NB4 (cell line): ENCODE measurements at regions not wholly inside any gene's neighbourhood (a gene's known extent, or its start where the extent isn't known, plus 50 kb on each side); places are given as distances from the start of the nearest gene placed in this dataset.

Experiments used
- DNase-seq: peaks from one replicate; pipeline ENCODE4 v3.0.0; 2010; ENCODE audit warnings: low read depth
- H3K4me3 ChIP-seq: one replicate; pipeline ENCODE4 v1.5.1; 2011; ENCODE audit warnings: mild to moderate bottlenecking, low read depth, low read length, moderate library complexity
- MYC ChIP-seq: IDR thresholded peaks from 2 replicates; pipeline ENCODE4 v1.6.1; 2011; ENCODE audit warnings: low read depth, low read length
- POLR2A ChIP-seq: IDR thresholded peaks from 2 replicates; pipeline ENCODE4 v1.6.1; 2011; ENCODE audit warnings: mild to moderate bottlenecking; ENCODE audit not compliant: insufficient read length; ENCODE audit errors: extremely low read depth
- TF ChIP-seq, protein P1 (sequence below): IDR thresholded peaks from one replicate; pipeline ENCODE4 v1.5.1; 2012; ENCODE audit warnings: low read depth, low read length
- TF ChIP-seq, protein P2 (sequence below): IDR thresholded peaks from 2 replicates; pipeline ENCODE4 v1.6.1; 2011; ENCODE audit warnings: low read depth, low read length

DNA sequence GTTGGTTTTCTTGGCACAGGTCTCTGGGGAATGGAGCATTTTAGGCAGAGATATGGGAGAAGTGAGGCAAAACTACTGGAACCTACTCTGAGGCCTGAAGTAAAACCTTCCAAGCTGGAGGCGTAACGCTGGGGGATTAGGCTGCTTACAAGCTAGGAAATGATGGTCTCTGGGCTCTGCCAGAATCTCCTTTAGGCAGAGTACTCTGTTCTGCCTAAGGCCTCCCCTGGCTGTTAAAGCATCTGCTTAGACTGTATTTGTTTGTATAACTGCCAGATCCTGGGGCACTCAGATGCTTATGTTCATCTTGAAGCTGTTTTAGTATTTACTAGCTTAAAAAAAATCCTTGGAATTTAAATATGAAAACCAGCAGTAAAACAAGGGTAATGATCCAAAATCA lies 822.2 kb downstream of the RPA4 start:
- H3K4me3 ChIP-seq = no peak overlapping the region
- no peak for DNase-seq
- TF ChIP-seq, protein P1, sequence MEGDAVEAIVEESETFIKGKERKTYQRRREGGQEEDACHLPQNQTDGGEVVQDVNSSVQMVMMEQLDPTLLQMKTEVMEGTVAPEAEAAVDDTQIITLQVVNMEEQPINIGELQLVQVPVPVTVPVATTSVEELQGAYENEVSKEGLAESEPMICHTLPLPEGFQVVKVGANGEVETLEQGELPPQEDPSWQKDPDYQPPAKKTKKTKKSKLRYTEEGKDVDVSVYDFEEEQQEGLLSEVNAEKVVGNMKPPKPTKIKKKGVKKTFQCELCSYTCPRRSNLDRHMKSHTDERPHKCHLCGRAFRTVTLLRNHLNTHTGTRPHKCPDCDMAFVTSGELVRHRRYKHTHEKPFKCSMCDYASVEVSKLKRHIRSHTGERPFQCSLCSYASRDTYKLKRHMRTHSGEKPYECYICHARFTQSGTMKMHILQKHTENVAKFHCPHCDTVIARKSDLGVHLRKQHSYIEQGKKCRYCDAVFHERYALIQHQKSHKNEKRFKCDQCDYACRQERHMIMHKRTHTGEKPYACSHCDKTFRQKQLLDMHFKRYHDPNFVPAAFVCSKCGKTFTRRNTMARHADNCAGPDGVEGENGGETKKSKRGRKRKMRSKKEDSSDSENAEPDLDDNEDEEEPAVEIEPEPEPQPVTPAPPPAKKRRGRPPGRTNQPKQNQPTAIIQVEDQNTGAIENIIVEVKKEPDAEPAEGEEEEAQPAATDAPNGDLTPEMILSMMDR = no peak
- TF ChIP-seq MYC (no peak), POLR2A (no peak)
- TF ChIP-seq, protein P2, sequence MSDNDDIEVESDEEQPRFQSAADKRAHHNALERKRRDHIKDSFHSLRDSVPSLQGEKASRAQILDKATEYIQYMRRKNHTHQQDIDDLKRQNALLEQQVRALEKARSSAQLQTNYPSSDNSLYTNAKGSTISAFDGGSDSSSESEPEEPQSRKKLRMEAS = no peak

DNA sequence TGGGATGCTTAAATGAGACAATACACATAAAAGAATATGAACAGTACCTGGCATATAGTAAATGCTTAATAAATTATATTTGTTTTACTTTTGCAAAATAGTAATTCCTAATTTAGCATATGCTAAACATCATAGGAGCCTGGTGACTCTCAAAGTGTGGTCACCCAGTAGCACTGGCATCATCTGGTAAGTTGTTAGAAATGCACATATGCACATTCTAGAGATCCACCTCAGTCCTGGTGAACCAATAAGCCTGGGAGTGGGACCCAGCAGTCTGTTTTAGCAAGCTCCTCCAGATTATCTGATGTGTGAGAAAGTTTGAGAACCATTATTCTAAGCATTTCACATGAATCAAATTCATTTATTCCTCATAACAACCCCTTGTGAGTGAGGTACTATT lies 830.4 kb downstream of the RPA4 start:
- no peak for DNase-seq
- TF ChIP-seq MYC (no peak), POLR2A (no peak)
- TF ChIP-seq, protein P1 = no peak
- TF ChIP-seq, protein P2 = no peak
- H3K4me3 ChIP-seq = no peak overlapping the region

DNA sequence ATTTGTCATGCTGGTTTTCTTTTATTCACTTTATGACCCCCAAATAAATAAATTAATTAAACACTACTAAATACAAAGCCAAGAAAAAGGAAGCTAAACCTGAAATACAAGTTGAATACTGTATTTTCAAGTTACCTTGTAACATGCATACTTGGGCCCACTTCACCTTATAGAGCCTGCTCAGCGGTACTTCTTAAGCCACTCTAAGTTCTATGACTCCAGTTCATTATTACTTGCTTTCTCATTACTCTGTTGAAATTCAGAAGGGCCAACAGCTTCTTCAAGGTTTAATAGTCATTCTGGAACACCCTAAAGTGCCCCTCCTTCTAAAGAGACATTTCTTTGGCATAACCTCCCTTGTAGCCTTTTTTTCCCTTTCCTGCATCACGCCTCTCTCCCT lies 844.5 kb downstream of the RPA4 start:
- TF ChIP-seq MYC = no peak
- TF ChIP-seq, protein P2 = no peak
- no peak for TF ChIP-seq POLR2A
- TF ChIP-seq, protein P1 = no peak
- DNase-seq = no peak
- H3K4me3 ChIP-seq = no peak overlapping the region

DNA sequence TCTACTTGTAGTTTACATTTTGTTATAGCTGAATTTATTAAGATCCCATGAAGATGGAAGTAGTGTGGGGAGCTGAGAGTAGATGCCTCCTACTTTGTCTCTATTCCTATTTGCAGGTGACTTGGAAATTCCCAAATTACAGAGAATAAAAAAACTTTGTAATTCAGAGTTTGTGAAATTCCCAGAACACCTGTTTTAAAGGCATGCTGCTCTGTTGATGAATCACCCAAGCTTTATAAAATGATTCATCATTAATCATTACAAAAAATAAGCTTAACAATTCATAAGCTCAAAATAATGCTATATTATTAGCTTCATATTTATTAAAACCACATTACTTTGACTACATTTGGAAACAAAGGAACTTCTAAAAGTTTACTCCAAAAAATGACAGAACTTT lies 856.3 kb downstream of the RPA4 start:
- TF ChIP-seq POLR2A = no peak
- TF ChIP-seq, protein P2 = no peak
- TF ChIP-seq MYC = no peak
- TF ChIP-seq, protein P1 = no peak
- no peak for DNase-seq
- no peak overlapping the region for H3K4me3 ChIP-seq

DNA sequence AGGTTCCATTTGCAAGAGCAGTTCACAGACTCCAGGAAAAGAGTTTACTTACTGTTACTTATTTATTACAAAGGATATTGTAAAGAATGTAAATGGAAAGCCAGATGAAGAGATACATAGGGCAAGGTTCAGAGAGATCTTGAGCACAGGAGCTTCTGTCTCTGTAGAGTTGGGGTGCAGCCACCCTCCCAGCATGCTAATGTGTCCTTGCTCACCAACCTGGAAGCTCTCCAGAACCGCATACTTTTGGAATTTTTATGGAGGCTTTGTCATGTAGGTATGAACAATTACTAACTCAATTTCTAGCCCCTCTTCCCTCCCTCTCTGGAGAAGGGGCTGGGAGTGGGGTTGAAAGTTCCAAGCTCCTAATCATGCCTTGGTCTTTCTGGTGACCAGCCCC lies 857.2 kb downstream of the RPA4 start:
- no peak overlapping the region for H3K4me3 ChIP-seq
- TF ChIP-seq, protein P1 = no peak
- no peak for TF ChIP-seq POLR2A
- TF ChIP-seq, protein P2 = no peak
- no peak for TF ChIP-seq MYC
- no peak for DNase-seq

DNA sequence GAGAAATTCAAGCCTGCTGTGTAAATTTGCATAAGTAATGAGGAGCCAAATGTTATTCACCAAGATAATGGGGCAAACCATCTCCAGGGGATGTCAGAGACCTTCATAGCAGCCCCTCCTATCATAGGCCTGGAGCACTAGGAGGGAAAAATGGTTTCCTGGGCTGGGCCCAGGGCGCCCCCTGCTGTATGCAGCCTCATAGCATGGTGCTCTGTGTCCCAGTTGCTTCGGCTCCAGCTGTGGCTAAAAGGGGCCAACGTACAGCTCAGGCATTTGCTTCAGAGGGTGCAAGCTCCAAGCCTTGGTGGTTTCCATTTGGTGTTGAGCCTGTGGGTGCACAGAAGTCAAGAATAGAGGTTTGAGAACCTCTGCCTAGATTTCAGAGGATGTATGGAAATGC lies 859.3 kb downstream of the RPA4 start:
- H3K4me3 ChIP-seq = no peak overlapping the region
- DNase-seq = peak; percentile 16
- TF ChIP-seq, protein P2 = no peak
- TF ChIP-seq POLR2A (no peak), MYC (no peak)
- TF ChIP-seq, protein P1 = peak; percentile 34
